Thyroid gland (tissue), 4 donors: ENCODE measurements at regions not wholly inside any gene's neighbourhood (a gene's known extent, or its start where the extent isn't known, plus 50 kb on each side); places are given as distances from the start of the nearest gene placed in this dataset.

Experiments
- DNase-seq, 2 donors: peaks; one replicate each; pipeline ENCODE4 v3.0.0-alpha.2; 2019
- H3K27ac ChIP-seq, 3 donors: fragments of 200-600 bp; sonication (generic); 1 replicate in 2 of 3; 2 replicates in 1 of 3; pipeline ENCODE4 v1.5.1; 2016 to 2019; ENCODE audit warnings: mild to moderate bottlenecking in 1 of 3, moderate library complexity in 1 of 3
- H3K27me3 ChIP-seq: fragments of 200-600 bp; sonication (generic); one replicate; pipeline ENCODE4 v1.5.1; 2019
- H3K36me3 ChIP-seq, 2 donors: fragments of 200-600 bp; sonication (generic); one replicate each; pipeline ENCODE4 v1.5.1; 2016 to 2019
- H3K4me1 ChIP-seq, 2 donors: fragments of 200-600 bp; sonication (generic); one replicate each; pipeline ENCODE4 v1.5.1; 2017 to 2019
- H3K4me3 ChIP-seq, 3 donors: fragments of 200-600 bp; sonication (generic); replicated peaks in 1 of 3; 1 replicate in 2 of 3; 2 replicates in 1 of 3; pipeline ENCODE4 v1.5.1; 2016; ENCODE audit warnings: mild to moderate bottlenecking in 1 of 3
- H3K9me3 ChIP-seq: fragments of 200-600 bp; sonication (generic); one replicate; pipeline ENCODE4 v1.5.1; 2017
- POLR2A ChIP-seq, 2 donors: fragments of 450-650 bp; IDR thresholded peaks; one replicate each; pipeline ENCODE4 v1.6.1; 2017; ENCODE audit warnings: antibody characterized with exemption in 2 of 2, mild to moderate bottlenecking in 2 of 2, moderate library complexity in 1 of 2
- WGBS, 2 donors: methylation state at CpG; one replicate each; pipeline ENCODE4 v1.1.5; 2017; 5-methylcytosine and 5-hydroxymethylcytosine counted together
- intact Hi-C: fragments of 100-400 bp; cut with DNase I; formaldehyde crosslinking; loops from one replicate; pipeline ENCODE4 v1.15.1; 2023
- TF ChIP-seq, protein P1 (sequence below), 6 experiments: fragments of 200-600 bp in 3 of 6; fragments of 450-650 bp in 3 of 6; sonication (generic) in 3 of 6; IDR thresholded peaks; one replicate each; pipeline ENCODE4 v1.5.1; 2016 to 2019; ENCODE audit warnings: antibody characterized with exemption in 6 of 6, mild to moderate bottlenecking in 2 of 6, inconsistent platforms in 1 of 6, moderate library complexity in 1 of 6

DNA sequence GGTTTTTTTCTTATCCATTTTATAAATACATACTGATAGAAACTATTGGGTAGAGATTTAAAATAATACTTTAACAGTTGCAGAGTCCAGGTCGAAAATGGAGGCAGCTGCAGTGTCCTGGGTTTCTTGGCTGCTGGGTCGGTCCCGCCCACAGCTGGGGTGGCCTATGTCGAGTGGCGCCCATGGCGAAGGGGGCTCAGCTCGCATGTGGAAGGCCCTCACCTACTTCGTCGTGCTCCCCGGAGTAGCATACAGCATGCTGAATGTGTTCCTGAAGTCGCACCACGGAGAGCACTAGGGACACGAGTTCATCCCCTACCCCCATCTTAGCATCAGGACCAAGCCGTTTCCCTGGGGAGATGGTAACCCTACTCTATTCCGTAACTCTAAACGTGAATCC is 1304.9 kb upstream of the ADGRL2 start:
- WGBS, 2 donors, result 94 to 98% methylated on average over 15 to 16 of the region's 16 CpGs
- Histone ChIP-seq H3K36me3 (no peaks in the 10 kb centered on the region), H3K27me3 (no peaks in the 10 kb centered on the region), H3K9me3 (no peaks in the 10 kb centered on the region), H3K4me3 (no peak overlapping the region), H3K4me1 (no peaks in the 10 kb centered on the region), H3K27ac (no peak overlapping the region)
- no peak for DNase-seq
- no peak for TF ChIP-seq POLR2A (IDR thresholded peaks at IDR 0.05)
- intact Hi-C loops, result no loop called here

DNA sequence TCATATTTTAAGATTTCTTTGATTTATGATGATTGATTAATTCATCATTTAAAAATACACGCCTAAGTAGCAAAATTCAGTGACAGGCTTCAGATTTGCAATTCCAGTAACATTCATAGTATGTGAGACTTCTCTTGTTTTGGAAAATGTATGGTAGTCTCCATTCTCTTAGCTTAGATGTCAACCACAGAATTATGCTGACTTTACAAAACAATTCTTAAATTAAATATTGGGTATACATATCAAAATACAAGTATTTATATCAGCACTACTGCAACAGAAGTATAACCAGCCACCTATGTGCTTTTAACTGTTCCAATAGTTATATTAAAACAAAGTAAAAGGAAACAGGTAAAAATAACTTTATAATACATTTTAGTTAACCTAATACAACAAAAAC is 1328.6 kb upstream of the ADGRL2 start:
- Histone ChIP-seq H3K4me3 (no peak overlapping the region), H3K36me3 (no peaks in the 10 kb centered on the region), H3K9me3 (no peaks in the 10 kb centered on the region), H3K27me3 (no peaks in the 10 kb centered on the region), H3K4me1 (no peaks in the 10 kb centered on the region), H3K27ac (no peak overlapping the region)
- WGBS, 2 donors, result 88 to 92% methylated on average over 1 of the region's 1 CpG
- intact Hi-C loops, result no loop called here
- TF ChIP-seq, protein P1, sequence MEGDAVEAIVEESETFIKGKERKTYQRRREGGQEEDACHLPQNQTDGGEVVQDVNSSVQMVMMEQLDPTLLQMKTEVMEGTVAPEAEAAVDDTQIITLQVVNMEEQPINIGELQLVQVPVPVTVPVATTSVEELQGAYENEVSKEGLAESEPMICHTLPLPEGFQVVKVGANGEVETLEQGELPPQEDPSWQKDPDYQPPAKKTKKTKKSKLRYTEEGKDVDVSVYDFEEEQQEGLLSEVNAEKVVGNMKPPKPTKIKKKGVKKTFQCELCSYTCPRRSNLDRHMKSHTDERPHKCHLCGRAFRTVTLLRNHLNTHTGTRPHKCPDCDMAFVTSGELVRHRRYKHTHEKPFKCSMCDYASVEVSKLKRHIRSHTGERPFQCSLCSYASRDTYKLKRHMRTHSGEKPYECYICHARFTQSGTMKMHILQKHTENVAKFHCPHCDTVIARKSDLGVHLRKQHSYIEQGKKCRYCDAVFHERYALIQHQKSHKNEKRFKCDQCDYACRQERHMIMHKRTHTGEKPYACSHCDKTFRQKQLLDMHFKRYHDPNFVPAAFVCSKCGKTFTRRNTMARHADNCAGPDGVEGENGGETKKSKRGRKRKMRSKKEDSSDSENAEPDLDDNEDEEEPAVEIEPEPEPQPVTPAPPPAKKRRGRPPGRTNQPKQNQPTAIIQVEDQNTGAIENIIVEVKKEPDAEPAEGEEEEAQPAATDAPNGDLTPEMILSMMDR (IDR thresholded peaks at IDR 0.05), result no peak
- no peak for TF ChIP-seq POLR2A (IDR thresholded peaks at IDR 0.05)
- DNase-seq, result no peak

DNA sequence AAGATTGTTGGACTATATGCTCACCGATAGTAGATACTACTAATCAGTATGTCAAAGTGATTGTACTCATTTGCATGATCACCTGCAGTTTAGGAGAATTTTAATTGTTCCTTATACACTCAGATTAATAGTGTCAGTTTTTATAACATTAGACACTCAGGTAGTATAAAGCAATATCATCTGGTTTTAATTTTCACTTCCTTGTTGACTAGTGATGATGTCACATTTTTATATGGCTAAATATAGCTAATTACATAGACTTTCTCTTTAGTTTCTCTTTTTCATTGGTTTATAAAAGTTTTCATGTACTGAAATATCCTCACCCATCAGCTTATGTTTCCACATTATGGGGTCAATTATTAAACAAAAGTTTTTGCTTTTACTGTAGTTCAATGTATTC is 1332.4 kb upstream of the ADGRL2 start:
- no peaks in the 10 kb centered on the region for H3K4me1 ChIP-seq
- H3K4me3 ChIP-seq, result no peak overlapping the region
- no peak for DNase-seq
- intact Hi-C loops, result no loop called here
- TF ChIP-seq, protein P1 (IDR thresholded peaks at IDR 0.05), result no peak
- TF ChIP-seq POLR2A (IDR thresholded peaks at IDR 0.05), result no peak
- 96 to 98% methylated on average over 1 of the region's 1 CpG for WGBS, 2 donors
- H3K9me3 ChIP-seq, result no peaks in the 10 kb centered on the region
- H3K36me3 ChIP-seq, result no peaks in the 10 kb centered on the region
- no peak overlapping the region for H3K27ac ChIP-seq
- H3K27me3 ChIP-seq, result no peaks in the 10 kb centered on the region

DNA sequence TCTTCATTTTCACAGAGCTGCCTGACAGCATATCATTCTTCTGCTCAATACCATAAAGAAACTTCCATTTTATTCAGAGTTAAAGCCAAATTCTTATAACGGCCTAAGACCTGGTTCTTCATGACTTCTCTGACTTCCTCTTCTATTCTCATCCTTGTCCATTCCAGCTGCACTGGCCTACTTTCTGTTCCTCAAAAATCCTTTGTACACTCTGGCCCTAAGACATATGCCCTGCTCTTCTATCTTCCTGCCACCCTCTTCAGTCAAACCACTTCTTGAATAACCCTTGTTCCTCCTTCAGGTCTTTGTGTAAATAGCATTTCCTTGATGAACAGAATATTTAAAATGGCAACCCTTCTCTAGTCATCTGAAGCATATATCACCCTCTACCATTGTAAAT is 1338.7 kb upstream of the ADGRL2 start:
- intact Hi-C loops, result no loop called here
- H3K4me3 ChIP-seq, result no peak overlapping the region
- no peaks in the 10 kb centered on the region for H3K27me3 ChIP-seq
- DNase-seq, result no peak
- H3K4me1 ChIP-seq, result no peaks in the 10 kb centered on the region
- H3K9me3 ChIP-seq, result no peaks in the 10 kb centered on the region
- 85 to 88% methylated on average over 1 of the region's 1 CpG for WGBS, 2 donors
- no peaks in the 10 kb centered on the region for H3K36me3 ChIP-seq
- no peak overlapping the region for H3K27ac ChIP-seq
- TF ChIP-seq POLR2A (IDR thresholded peaks at IDR 0.05), result no peak
- TF ChIP-seq, protein P1 (IDR thresholded peaks at IDR 0.05), result no peak

DNA sequence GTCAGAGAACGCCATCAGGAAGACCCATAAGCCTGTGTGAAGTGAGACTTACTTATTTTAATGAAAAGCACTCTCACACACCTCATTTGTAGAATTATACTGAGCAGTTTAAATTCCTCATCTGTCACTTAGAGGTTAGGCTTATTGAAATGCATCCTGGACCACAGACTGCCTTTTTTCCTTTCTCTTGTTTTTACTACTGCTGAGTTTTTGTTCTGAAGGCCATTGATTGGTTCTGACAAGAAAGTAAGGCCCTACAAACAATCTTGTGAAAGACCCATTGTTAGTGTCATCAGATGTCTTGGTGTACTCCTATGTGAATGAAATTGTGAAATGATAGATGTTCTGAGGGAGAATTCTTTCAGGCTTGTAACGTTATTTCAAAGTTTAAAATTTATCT is 1343.3 kb upstream of the ADGRL2 start:
- intact Hi-C loops, result no loop called here

More for the DNA sequence above, 1343.3 kb upstream of the ADGRL2 start:
- Histone ChIP-seq H3K36me3 (no peaks in the 10 kb centered on the region), H3K27ac (no peak overlapping the region), H3K4me3 (no peak overlapping the region), H3K4me1 (no peaks in the 10 kb centered on the region), H3K27me3 (no peaks in the 10 kb centered on the region), H3K9me3 (no peaks in the 10 kb centered on the region)
- DNase-seq, result no peak
- TF ChIP-seq, protein P1 (IDR thresholded peaks at IDR 0.05), result no peak
- no peak for TF ChIP-seq POLR2A (IDR thresholded peaks at IDR 0.05)
- WGBS, 2 donors, result 61 to 74% methylated on average over 2 of the region's 2 CpGs
